ENCODE measurements at regions not wholly inside any gene's neighbourhood (a gene's known extent, or its start where the extent isn't known, plus 50 kb on each side); places are given as distances from the start of the nearest gene placed in this dataset.

- no peak for TF ChIP-seq CTCF (IDR thresholded peaks at IDR 0.05)
- TF ChIP-seq POLR2A (IDR thresholded peaks at IDR 0.05), result no peak
- TF ChIP-seq POLR2AphosphoS5 (IDR thresholded peaks at IDR 0.05), result no peak
- no peak for TF ChIP-seq EP300 (IDR thresholded peaks at IDR 0.05)
Measured at GRCh38 chr2:192347542-192347941, 152.8 kb upstream of the TMEFF2 start.

All from suprapubic skin (tissue), 4 donors.